RCC 7860 (cell line): ENCODE measurements at regions not wholly inside any gene's neighbourhood (a gene's known extent, or its start where the extent isn't known, plus 50 kb on each side); places are given as distances from the start of the nearest gene placed in this dataset.
"Not testable (repeated sequence)": the region's sequence is repeated elsewhere in the genome, so short reads cannot be mapped to it uniquely, and the experiment has no call there.

Experiments
- DNase-seq: peaks from one replicate; pipeline ENCODE4 v3.0.0-alpha.2; 2015; ENCODE audit warnings: low spot score
- FAIRE-seq: peaks from 2 replicates; lab custom pipeline; 2012; peaks lifted over from hg19 to GRCh38; lab: Jason Lieb, UNC

- not testable (repeated sequence) for FAIRE-seq, DNase-seq
Measured at GRCh38 chr2:179385756-179386155, 121.1 kb upstream of the SESTD1 start.

DNA sequence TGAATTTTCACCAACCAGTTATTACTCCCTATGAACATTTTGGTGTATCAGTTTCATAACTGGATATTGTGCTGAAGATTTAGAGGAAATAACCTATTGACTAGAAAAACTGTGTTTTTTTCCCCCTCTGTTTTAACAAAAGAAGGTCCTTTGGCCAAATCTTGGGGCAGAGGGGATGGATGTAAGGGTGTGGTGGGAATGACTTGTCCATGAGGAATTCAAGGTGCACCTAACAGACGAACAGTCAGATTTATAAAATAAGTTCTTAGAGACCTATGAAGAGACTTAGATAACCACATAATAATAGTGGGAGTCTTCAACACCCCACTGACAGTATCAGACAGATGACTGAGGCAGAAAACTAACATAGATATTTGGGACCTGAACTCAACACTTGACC, 119.3 kb upstream of the SESTD1 start:
- FAIRE-seq (no peak), DNase-seq (no peak)

DNA sequence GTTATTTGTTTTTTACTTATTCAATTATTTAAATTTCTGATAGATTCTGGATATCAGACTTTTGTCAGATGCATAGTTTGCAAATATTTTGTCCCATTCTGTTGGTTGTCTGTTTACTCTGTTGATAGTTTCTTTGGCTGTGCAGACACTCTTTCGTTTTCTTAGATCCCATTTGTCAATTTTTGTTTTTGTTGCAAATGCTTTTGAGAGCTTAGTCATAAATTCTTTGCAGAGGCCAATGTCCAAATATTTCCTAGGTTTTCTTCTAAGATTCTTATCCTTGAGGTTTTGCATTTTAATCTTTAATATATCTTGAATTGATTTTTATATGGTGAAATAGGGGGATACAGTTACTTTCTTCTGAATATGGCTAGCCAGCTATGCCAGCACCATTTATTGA, 112.7 kb upstream of the SESTD1 start:
- no peak for FAIRE-seq

GRCh38 chr2:179376881-179377280, 112.2 kb upstream of the SESTD1 start:
- no peak for FAIRE-seq
- no peak for DNase-seq

More for the DNA sequence above, 112.7 kb upstream of the SESTD1 start:
- no peak for DNase-seq

DNA sequence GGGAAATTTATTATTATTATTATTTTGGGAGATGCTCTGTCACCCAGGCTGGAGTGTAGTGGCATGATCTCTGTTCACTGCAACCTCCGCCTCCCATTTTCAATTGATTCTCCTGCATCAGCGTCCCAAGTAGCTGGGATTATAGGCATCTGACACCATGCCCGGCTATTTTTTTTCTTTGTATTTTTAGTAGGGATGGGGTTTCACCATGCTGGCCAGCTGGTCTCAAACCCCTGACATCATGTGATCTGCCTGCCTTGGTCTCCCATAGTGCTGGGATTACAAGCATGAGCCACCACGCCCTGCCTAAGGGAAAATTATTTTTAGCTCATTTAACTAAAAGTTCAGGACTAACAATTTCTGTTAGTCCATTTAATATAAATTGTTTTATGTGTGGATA, 109.2 kb upstream of the SESTD1 start:
- DNase-seq (no peak), FAIRE-seq (no peak)

DNA sequence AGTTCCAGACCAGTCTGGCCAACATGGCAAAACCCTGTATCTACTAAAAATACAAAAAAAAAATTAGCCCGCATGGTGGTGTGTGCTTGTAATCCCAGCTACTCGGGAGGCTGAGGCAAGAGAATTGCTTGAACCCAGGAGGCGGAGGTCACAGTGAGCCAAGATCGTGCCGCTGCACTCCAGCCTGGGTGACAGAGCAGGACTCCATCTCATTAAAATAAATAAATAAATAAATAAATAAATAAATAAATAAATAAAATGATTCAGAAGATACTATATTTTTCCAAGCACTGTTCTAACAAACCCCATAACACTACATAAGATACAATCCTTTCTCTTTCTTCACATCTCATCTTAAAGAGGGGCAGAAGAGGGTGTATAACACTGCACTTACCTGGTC, 100.9 kb upstream of the SESTD1 start:
- DNase-seq, FAIRE-seq: not testable (repeated sequence)

GRCh38 chr2:179355881-179356280, 91.2 kb upstream of the SESTD1 start:
- no peak for DNase-seq
- no peak for FAIRE-seq

GRCh38 chr2:179354739-179355537, 90.3 kb upstream of the SESTD1 start:
- FAIRE-seq = peak; percentile 5

GRCh38 chr2:179354296-179354695, 89.7 kb upstream of the SESTD1 start:
- no peak for FAIRE-seq
- DNase-seq = no peak

More at GRCh38 chr2:179354739-179355537, 90.3 kb upstream of the SESTD1 start:
- DNase-seq = no peak

DNA sequence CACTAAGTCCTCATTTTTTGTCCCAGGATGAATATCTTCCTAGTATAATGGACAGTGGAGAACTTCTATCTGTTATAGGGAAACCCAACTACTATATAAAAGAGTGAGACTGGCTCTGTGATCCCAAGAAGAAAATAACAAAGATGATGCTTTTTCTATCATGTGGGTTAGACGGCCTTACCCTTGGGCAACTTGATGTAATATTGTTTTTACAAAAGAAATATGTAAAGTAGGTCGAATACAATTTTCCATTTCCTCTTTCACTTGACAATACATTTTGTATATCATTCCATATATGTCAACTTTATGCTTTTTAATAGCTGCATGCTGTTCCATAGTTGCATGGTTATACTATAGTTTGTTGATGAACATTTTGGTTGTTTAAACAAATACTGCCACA, 87.5 kb upstream of the SESTD1 start:
- DNase-seq = no peak

DNA sequence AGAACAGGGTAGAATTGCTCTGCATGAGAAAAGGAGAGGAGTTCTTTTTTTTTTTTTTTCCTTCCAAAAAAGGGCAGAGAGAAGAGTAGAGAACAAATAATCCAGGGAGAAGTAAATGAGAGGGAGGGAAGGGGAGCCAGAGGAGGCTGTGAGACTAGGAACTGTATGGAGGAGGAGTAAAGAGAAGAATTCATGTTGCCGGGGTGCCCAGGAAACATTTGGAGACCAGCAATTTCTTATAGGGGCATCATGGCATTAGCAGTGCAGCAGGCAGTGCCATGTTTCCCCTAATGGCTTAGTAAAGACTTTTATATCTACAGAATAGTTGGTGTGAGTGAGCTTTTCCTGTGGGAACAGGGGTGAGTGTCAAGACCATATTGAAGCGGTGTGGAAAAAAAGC, 86.4 kb upstream of the SESTD1 start:
- no peak for DNase-seq
- no peak for FAIRE-seq

More for the DNA sequence above, 87.5 kb upstream of the SESTD1 start:
- FAIRE-seq = no peak

DNA sequence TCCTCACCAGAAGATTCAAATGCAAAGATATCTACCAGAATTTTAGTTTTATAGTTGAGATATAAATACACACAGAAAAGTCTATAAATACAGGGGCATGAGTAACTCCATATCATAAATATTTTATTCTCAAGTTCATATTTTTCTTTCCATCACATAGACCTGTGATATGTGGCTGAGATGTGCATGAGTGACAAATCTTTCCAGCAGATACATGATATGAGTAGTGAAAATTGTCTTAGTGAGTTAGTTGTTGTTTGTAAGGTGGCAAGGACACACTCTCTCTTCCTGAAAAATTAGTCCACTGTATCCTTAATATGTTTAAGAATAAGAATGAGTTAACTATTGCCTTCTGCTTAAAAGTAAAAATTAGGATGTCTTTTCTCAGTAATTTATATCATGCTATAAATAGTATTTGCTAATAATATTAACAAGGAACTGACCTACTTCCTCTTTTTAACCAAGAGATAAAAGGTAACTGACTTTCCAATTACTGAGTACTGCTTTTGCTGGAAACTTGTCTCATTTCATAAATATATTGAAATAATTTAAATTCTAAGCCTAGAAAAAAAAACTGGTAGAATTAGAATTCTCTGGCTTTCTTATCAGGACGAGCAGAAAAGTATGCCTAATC, 85.2 kb upstream of the SESTD1 start:
- no peak for DNase-seq
- FAIRE-seq = no peak

GRCh38 chr2:179348906-179349305, 84.3 kb upstream of the SESTD1 start:
- FAIRE-seq (no peak), DNase-seq (no peak)

- FAIRE-seq (no peak), DNase-seq (no peak)
Measured at GRCh38 chr2:179344970-179345369, 80.3 kb upstream of the SESTD1 start.

GRCh38 chr2:179344280-179344964, 79.8 kb upstream of the SESTD1 start:
- FAIRE-seq (no peak), DNase-seq (no peak)

DNA sequence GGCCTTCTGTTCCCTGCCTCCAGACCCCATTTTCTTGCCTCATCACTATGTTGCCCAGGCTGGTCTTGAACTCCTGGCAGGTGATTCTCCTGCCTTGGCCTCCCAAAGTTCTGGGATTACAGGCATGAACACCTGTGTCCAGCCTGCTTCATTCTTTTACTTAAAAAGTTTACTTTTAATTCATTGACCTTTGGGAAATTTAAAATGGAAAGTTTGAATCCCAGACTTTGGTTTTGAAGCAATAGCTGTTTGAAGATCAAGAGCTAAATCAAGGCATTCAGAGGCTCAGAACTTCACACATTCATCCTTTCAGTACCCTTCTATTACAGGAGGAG, 79.3 kb upstream of the SESTD1 start:
- FAIRE-seq = no peak

GRCh38 chr2:179341152-179341866, 76.7 kb upstream of the SESTD1 start:
- no peak for FAIRE-seq

More for the DNA sequence above, 79.3 kb upstream of the SESTD1 start:
- DNase-seq = no peak

DNA sequence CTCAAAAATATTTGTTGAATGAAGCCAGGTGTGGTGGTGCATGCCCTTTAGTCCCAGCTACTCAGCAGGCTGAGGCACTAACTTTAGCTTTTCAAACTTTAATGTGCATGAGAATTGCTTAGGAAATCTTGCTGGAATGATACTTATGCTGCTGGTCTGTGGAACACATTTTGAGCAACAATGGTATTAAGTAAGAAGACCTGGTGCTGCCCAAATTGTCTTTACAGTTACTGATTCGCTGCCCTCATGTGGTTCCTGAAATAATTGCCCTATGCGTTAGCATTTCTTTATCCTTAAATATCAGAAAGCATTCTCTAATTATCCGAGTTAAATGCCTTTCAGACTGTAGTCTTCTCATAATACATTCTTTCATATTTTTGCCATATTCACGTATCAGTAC, 76.0 kb upstream of the SESTD1 start:
- DNase-seq (no peak), FAIRE-seq (no peak)

More at GRCh38 chr2:179341152-179341866, 76.7 kb upstream of the SESTD1 start:
- no peak for DNase-seq

GRCh38 chr2:179338681-179339080, 74.0 kb upstream of the SESTD1 start:
- no peak for FAIRE-seq
- DNase-seq = no peak

DNA sequence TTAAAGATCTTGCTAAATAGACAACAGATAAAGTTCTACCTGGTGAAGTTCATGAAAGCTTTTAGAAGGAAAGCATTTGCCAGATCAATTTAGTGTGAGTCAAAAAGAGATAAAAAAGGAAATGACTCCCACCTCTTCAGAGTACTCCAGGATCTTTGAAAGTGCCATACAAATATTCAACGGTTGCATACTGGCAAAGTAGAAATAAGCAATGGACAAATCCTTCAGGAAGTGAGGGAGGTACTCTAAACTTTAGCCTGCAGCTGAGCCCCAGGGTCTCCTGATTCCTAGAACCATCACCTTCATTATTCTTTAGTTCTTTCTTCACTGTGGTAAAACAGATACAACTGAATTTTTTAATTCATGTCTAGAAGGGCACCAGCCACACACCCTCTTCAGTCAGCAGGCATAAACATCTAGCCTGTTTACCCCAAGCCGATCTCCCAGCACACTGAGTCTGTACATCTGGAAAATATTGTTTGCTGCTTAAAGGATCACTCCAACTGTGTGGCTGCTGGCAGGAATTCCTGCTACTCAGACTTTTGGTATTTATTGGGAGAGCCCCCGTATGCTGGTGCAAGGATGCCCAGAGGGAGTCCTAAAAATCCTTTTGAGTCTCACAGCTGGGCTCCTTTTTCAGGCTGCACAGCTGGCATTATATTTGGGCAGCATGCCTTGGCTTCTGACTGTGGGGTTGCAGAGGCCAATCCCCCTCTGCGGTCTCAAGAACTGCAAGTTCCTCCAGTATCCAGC, 72.3 kb upstream of the SESTD1 start:
- DNase-seq = no peak
- FAIRE-seq = no peak
